T-cell (primary cell): ENCODE measurements at regions not wholly inside any gene's neighbourhood (a gene's known extent, or its start where the extent isn't known, plus 50 kb on each side); places are given as distances from the start of the nearest gene placed in this dataset.
"Not testable (repeated sequence)": the region's sequence is repeated elsewhere in the genome, so short reads cannot be mapped to it uniquely, and the experiment has no call there.

Source experiments
- ATAC-seq, 4 experiments: fragments of 200-7000 bp in 3 of 4; fragments of 150-1000 bp in 1 of 4; cut with Tn5 transposase; replicated peaks in 1 of 4; 1 replicate in 3 of 4; 2 replicates in 1 of 4; pipeline ENCODE4 v1.10.0; 2021; ENCODE audit warnings: moderate library complexity in 3 of 4, mild to moderate bottlenecking in 2 of 4, moderate number of reproducible peaks in 1 of 4
- CTCF ChIA-PET, 2 donors: fragments of 300-600 bp; sonication (Branson Sonifier 250); formaldehyde crosslinking; loops; one replicate each; lab custom pipeline; 2022; ENCODE audit warnings: antibody characterized with exemption in 2 of 2; lab: Charles Lee
- POLR2A ChIA-PET, 2 donors: fragments of 300-600 bp; sonication (Branson Sonifier 250); formaldehyde crosslinking; loops; one replicate each; lab custom pipeline; 2022; ENCODE audit warnings: antibody characterized with exemption in 2 of 2; lab: Charles Lee
- DNase-seq, 35 experiments: peaks; one replicate each; pipeline versions ENCODE4 v3.0.0 to v3.0.0-alpha.2; 2013 to 2023
- H3K27ac ChIP-seq: one replicate; pipeline ENCODE4 v1.5.1; 2013; ENCODE audit warnings: low read length
- H3K27me3 ChIP-seq, 2 experiments: replicated peaks in 1 of 2; 1 replicate in 1 of 2; 2 replicates in 1 of 2; pipeline versions ENCODE4 v1.6.1 to v1.7.0; 2013; ENCODE audit warnings: low read length in 1 of 2, mixed read lengths in 1 of 2; ENCODE audit not compliant: control insufficient read depth in 2 of 2, insufficient read depth in 2 of 2; ENCODE audit errors: extremely low read depth in 1 of 2
- H3K36me3 ChIP-seq, 2 donors: 1 replicate in 1 of 2; 2 replicates in 1 of 2; pipeline versions ENCODE4 v1.6.1 to v1.7.0; 2013; ENCODE audit warnings: low read length in 1 of 2; ENCODE audit not compliant: control insufficient read depth in 2 of 2, insufficient read depth in 1 of 2; ENCODE audit errors: extremely low read depth in 1 of 2
- H3K4me1 ChIP-seq, 2 experiments: 1 replicate in 1 of 2; 2 replicates in 1 of 2; pipeline versions ENCODE4 v1.6.1 to v1.7.0; 2013; ENCODE audit warnings: low read length in 2 of 2, mixed read lengths in 1 of 2; ENCODE audit not compliant: insufficient read depth in 2 of 2, control insufficient read depth in 1 of 2; ENCODE audit errors: extremely low read depth in 1 of 2
- H3K4me3 ChIP-seq, 2 donors: 1 replicate in 1 of 2; 2 replicates in 1 of 2; pipeline versions ENCODE4 v1.5.1 to v1.7.0; 2013; ENCODE audit warnings: mild to moderate bottlenecking in 2 of 2, low read length in 1 of 2, moderate library complexity in 1 of 2; ENCODE audit not compliant: control insufficient read depth in 1 of 2; ENCODE audit errors: extremely low read depth in 1 of 2
- H3K9me3 ChIP-seq: 2 replicates; pipeline ENCODE4 v1.7.0; 2013
- H3K27ac Mint-ChIP-seq, 2 donors: one replicate each; pipeline ENCODE4 v1.8.0; 2020 to 2021; ENCODE audit warnings: mild to moderate bottlenecking in 2 of 2, mixed read lengths in 2 of 2
- H3K27me3 Mint-ChIP-seq, 2 donors: one replicate each; pipeline ENCODE4 v1.8.0; 2021 to 2022; ENCODE audit warnings: mixed read lengths in 2 of 2
- H3K36me3 Mint-ChIP-seq: one replicate; pipeline ENCODE4 v1.8.0; 2021; ENCODE audit warnings: mixed read lengths
- H3K4me1 Mint-ChIP-seq, 3 donors: one replicate each; pipeline ENCODE4 v1.8.0; 2020 to 2022; ENCODE audit warnings: mixed read lengths in 3 of 3, mild to moderate bottlenecking in 1 of 3
- H3K4me3 Mint-ChIP-seq, 3 donors: one replicate each; pipeline ENCODE4 v1.8.0; 2020 to 2022; ENCODE audit warnings: mild to moderate bottlenecking in 3 of 3, mixed read lengths in 3 of 3, moderate library complexity in 3 of 3
- H3K9me3 Mint-ChIP-seq, 3 donors: one replicate each; pipeline ENCODE4 v1.8.0; 2020 to 2022; ENCODE audit warnings: mixed read lengths in 3 of 3
- WGBS: methylation state at CpG from one replicate; pipeline ENCODE4 v1.1.5; 2013; ENCODE audit warnings: missing lambda C conversion rate; ENCODE audit not compliant: insufficient coverage; 5-methylcytosine and 5-hydroxymethylcytosine counted together

- DNase-seq, result peak in 34 of 35 experiments; percentile 30 to 74 (median 50)
- H3K9me3 ChIP-seq, H3K27me3 Mint-ChIP-seq, H3K36me3 Mint-ChIP-seq, H3K4me3 ChIP-seq, POLR2A ChIA-PET, H3K9me3 Mint-ChIP-seq, H3K27me3 ChIP-seq, H3K36me3 ChIP-seq: not testable (repeated sequence)
- peak overlapping the region; percentile 52 for H3K27ac ChIP-seq
- Mint-ChIP-seq H3K4me3 (peak overlapping the region; percentile 60 to 66 (median 61)), H3K27ac (peak overlapping the region; percentile 93 to 96), H3K4me1 (peaks cover 51 to 58% (median 57%) of the 10 kb centered on the region in 3 donors)
- H3K4me1 ChIP-seq, result peaks cover 11 to 34% of the 10 kb centered on the region in 2 experiments
- CTCF ChIA-PET, result interaction anchor here (0.5 to 1.1 kb wide), 5 partner anchors 25 to 1120 kb away, joined by 3 read pairs; partner anchors contain the start of gene MTPAP (in 1 of the 2)
- 4% methylated on average over 8 of the region's 18 CpGs for WGBS
- ATAC-seq, result peak; percentile 95 to 96 (median 96)
Measured at GRCh38 chr10:30695481-30696236, 66.1 kb upstream of the LYZL2 start.

GRCh38 chr10:30694518-30695228, 65.1 kb upstream of the LYZL2 start:
- no peak overlapping the region for H3K27ac Mint-ChIP-seq
- H3K27ac ChIP-seq, result no peak overlapping the region

GRCh38 chr10:30691639-30692015, 62.1 kb upstream of the LYZL2 start:
- no peak for ATAC-seq
- Mint-ChIP-seq H3K4me3 (no peak overlapping the region), H3K27me3 (peaks cover 3 to 9% of the 10 kb centered on the region in 2 donors), H3K4me1 (peaks cover 13 to 28% (median 27%) of the 10 kb centered on the region in 3 donors), H3K36me3 (no peaks in the 10 kb centered on the region), H3K9me3 (no peaks in the 10 kb centered on the region), H3K27ac (no peak overlapping the region)
- no peaks in the 10 kb centered on the region for H3K36me3 ChIP-seq
- 93% methylated on average over 12 of the region's 13 CpGs for WGBS
- H3K27ac ChIP-seq, result no peak overlapping the region
- H3K9me3 ChIP-seq, result no peaks in the 10 kb centered on the region
- CTCF ChIA-PET, result no interaction called here
- POLR2A ChIA-PET, result no interaction called here
- no peak for DNase-seq
- H3K4me1 ChIP-seq, result peaks cover 2 to 15% of the 10 kb centered on the region in 2 experiments
- peaks cover 0 to 3% of the 10 kb centered on the region in 2 experiments for H3K27me3 ChIP-seq
- H3K4me3 ChIP-seq, result no peak overlapping the region

More at GRCh38 chr10:30694518-30695228, 65.1 kb upstream of the LYZL2 start:
- no peaks in the 10 kb centered on the region for H3K9me3 ChIP-seq
- no peaks in the 10 kb centered on the region for H3K9me3 Mint-ChIP-seq
- ChIA-PET CTCF (interaction anchor here in 1 of 2 donors (0.6 to 1.1 kb wide), 2 partner anchors 24 to 1125 kb away, joined by 3 read pairs; no protein-coding TSS in a partner anchor), POLR2A (no interaction called here)
- H3K36me3 Mint-ChIP-seq, result no peaks in the 10 kb centered on the region
- H3K4me3 Mint-ChIP-seq, result peak overlapping the region in 1 of 3 donors; percentile 13
- no peaks in the 10 kb centered on the region for H3K36me3 ChIP-seq
- H3K4me1 ChIP-seq, result peaks cover 4 to 25% of the 10 kb centered on the region in 2 experiments
- H3K4me3 ChIP-seq, result no peak overlapping the region
- no peaks in the 10 kb centered on the region for H3K27me3 Mint-ChIP-seq
- ATAC-seq (no peak), DNase-seq (no peak)
- WGBS, result 71% methylated on average over 1 of the region's 6 CpGs
- peaks cover 42 to 49% (median 47%) of the 10 kb centered on the region in 3 donors for H3K4me1 Mint-ChIP-seq
- H3K27me3 ChIP-seq, result no peaks in the 10 kb centered on the region

- H3K36me3 Mint-ChIP-seq, CTCF ChIA-PET, H3K9me3 Mint-ChIP-seq, H3K4me3 Mint-ChIP-seq, H3K4me3 ChIP-seq, H3K9me3 ChIP-seq, POLR2A ChIA-PET, DNase-seq, H3K27me3 ChIP-seq, ATAC-seq, H3K4me1 ChIP-seq, H3K27ac Mint-ChIP-seq, H3K27ac ChIP-seq, H3K36me3 ChIP-seq: not testable (repeated sequence)
- peaks cover 3 to 14% of the 10 kb centered on the region in 2 donors for H3K27me3 Mint-ChIP-seq
- WGBS, result 92% methylated on average over 20 of the region's 24 CpGs
- H3K4me1 Mint-ChIP-seq, result peaks cover 8 to 23% (median 22%) of the 10 kb centered on the region in 3 donors
Measured at GRCh38 chr10:30690948-30691638, 61.5 kb upstream of the LYZL2 start.

- no peak for DNase-seq
- ChIA-PET POLR2A (no interaction called here), CTCF (interaction anchor here (0.7 to 2.5 kb wide), 17 partner anchors 13 to 1121 kb away, joined by 3 to 35 read pairs (median 4); no protein-coding TSS in a partner anchor)
- no peaks in the 10 kb centered on the region for H3K9me3 Mint-ChIP-seq
- Histone ChIP-seq H3K27ac (no peak overlapping the region), H3K4me3 (no peak overlapping the region), H3K27me3 (peaks cover 0 to 16% of the 10 kb centered on the region in 2 experiments), H3K4me1 (peaks cover 0 to 3% of the 10 kb centered on the region in 2 experiments), H3K36me3 (no peaks in the 10 kb centered on the region), H3K9me3 (no peaks in the 10 kb centered on the region)
- H3K27ac Mint-ChIP-seq, result no peak overlapping the region
- H3K36me3 Mint-ChIP-seq, result no peaks in the 10 kb centered on the region
- WGBS, result 20% methylated on average over 1 of the region's 4 CpGs
- no peak overlapping the region for H3K4me3 Mint-ChIP-seq
- H3K27me3 Mint-ChIP-seq, result peaks cover 12 to 31% of the 10 kb centered on the region in 2 donors
- H3K4me1 Mint-ChIP-seq, result peaks cover 0 to 10% (median 8%) of the 10 kb centered on the region in 3 donors
- ATAC-seq, result no peak
Measured at GRCh38 chr10:30688456-30688855, 58.9 kb upstream of the LYZL2 start.

GRCh38 chr10:30687698-30688213, 58.2 kb upstream of the LYZL2 start:
- Mint-ChIP-seq H3K27me3 (peaks cover 12 to 33% of the 10 kb centered on the region in 2 donors), H3K36me3 (no peaks in the 10 kb centered on the region), H3K4me1 (peaks cover 0 to 15% (median 9%) of the 10 kb centered on the region in 3 donors), H3K4me3 (no peak overlapping the region), H3K9me3 (no peaks in the 10 kb centered on the region), H3K27ac (no peak overlapping the region)
- WGBS, result 3% methylated on average over 7 of the region's 7 CpGs
- Histone ChIP-seq H3K36me3 (no peaks in the 10 kb centered on the region), H3K27ac (no peak overlapping the region), H3K4me3 (no peak overlapping the region), H3K9me3 (no peaks in the 10 kb centered on the region), H3K27me3 (peaks cover 0 to 16% of the 10 kb centered on the region in 2 experiments), H3K4me1 (peaks cover 0 to 3% of the 10 kb centered on the region in 2 experiments)
- DNase-seq (peak; percentile 29 to 86 (median 67)), ATAC-seq (peak; percentile 63 to 80 (median 75))
- POLR2A ChIA-PET, result no interaction called here
- CTCF ChIA-PET, result interaction anchor here (0.6 to 2.5 kb wide), 35 partner anchors 10 to 1582 kb away, joined by 3 to 35 read pairs (median 4); no protein-coding TSS in a partner anchor
